ENCODE measurements at regions not wholly inside any gene's neighbourhood (a gene's known extent, or its start where the extent isn't known, plus 50 kb on each side); places are given as distances from the start of the nearest gene placed in this dataset.

GRCh38 chr2:228624733-228625132, 443.2 kb upstream of the SPHKAP start:
- no peaks in the 10 kb centered on the region for H4K20me1 ChIP-seq (ENCODE audit: insufficient read depth, low read length)
- no peak overlapping the region for H3K4me3 ChIP-seq (replicated peaks in 1 of 3; ENCODE audit: insufficient read depth in 1 of 3, low read depth in 2 of 3, low read length in 3 of 3)
- H3K79me2 ChIP-seq (ENCODE audit: insufficient read depth, low read length): no peaks in the 10 kb centered on the region
- intact Hi-C loops (cut with micrococcal nuclease; ENCODE audit: unreplicated experiment): no loop called here
- H3K27me3 ChIP-seq (ENCODE audit: control insufficient read depth in 1 of 2, insufficient read depth in 2 of 2, low read length in 2 of 2): no peaks in the 10 kb centered on the region
- CTCF ChIA-PET (ENCODE audit: low intra/inter-chr PET ratio, low total read pairs): no interaction called here
- no peaks in the 10 kb centered on the region for H3K4me1 ChIP-seq (ENCODE audit: insufficient read depth, low read length)
- 42% methylated on average over 1 of the region's 1 CpG for WGBS (ENCODE audit: low lambda C conversion rate)
- in situ Hi-C loops (cut with HindIII; ENCODE audit: extremely low pct_ligation_motif_present, low pct_unique_long_range_greater_than_20kb): no loop called here
- POLR2A ChIA-PET: no interaction called here
- ATAC-seq (no peak), FAIRE-seq (no peak), DNase-seq (ENCODE audit: low spot score) (no peak)
- no peak for TF ChIP-seq NAIF1 (CRISPR knock-in tag; IDR thresholded peaks at IDR 0.05; ENCODE audit: borderline replicate concordance)
- TF ChIP-seq FOXM1 (CRISPR knock-in tag; IDR thresholded peaks at IDR 0.05): no peak
- no peak for TF ChIP-seq SALL2 (CRISPR knock-in tag; IDR thresholded peaks at IDR 0.05)
- no peak for TF ChIP-seq ZNF775 (CRISPR knock-in tag; IDR thresholded peaks at IDR 0.05; ENCODE audit: borderline replicate concordance)
- no peak for TF ChIP-seq RFX3 (CRISPR knock-in tag; IDR thresholded peaks at IDR 0.05)
- no peak for TF ChIP-seq ZEB1 (IDR thresholded peaks at IDR 0.05; ENCODE audit: insufficient replicate concordance, low read depth)
- no peak for TF ChIP-seq ZC3H13 (CRISPR knock-in tag; IDR thresholded peaks at IDR 0.05)
- TF ChIP-seq ARID5B (CRISPR knock-in tag; IDR thresholded peaks at IDR 0.05): no peak
- TF ChIP-seq TGIF2 (CRISPR knock-in tag; IDR thresholded peaks at IDR 0.05): no peak
- no peak for TF ChIP-seq ZNF333 (CRISPR knock-in tag; IDR thresholded peaks at IDR 0.05; ENCODE audit: borderline replicate concordance)
- TF ChIP-seq ZNF800 (CRISPR knock-in tag; IDR thresholded peaks at IDR 0.05): no peak
- peaks cover 56% of the 10 kb centered on the region for H3K9me3 ChIP-seq (ENCODE audit: low read length)
- BruUV-seq (replicated peaks): no TSS peak
- H3K27ac ChIP-seq (ENCODE audit: extremely low read length, insufficient read depth, low read length): no peak overlapping the region
- no peak overlapping the region for H2AFZ ChIP-seq (ENCODE audit: low read length)
- no peak overlapping the region for H3K9ac ChIP-seq (ENCODE audit: insufficient read depth, low read depth, low read length)
- no peaks in the 10 kb centered on the region for H3K36me3 ChIP-seq (replicated peaks in 1 of 2; ENCODE audit: control insufficient read depth in 1 of 2, insufficient read depth in 2 of 2, low read length in 2 of 2)
- no peak overlapping the region for H3K4me2 ChIP-seq (ENCODE audit: low read depth, low read length)

All from HepG2 (cell line).